GM18907 (cell line): ENCODE measurements at regions not wholly inside any gene's neighbourhood (a gene's known extent, or its start where the extent isn't known, plus 50 kb on each side); places are given as distances from the start of the nearest gene placed in this dataset.
"Not testable (repeated sequence)": the region's sequence is repeated elsewhere in the genome, so short reads cannot be mapped to it uniquely, and the experiment has no call there.

Experiments
- ATAC-seq: cut with Tn5 transposase; IDR thresholded peaks from one replicate; pipeline ENCODE4 v1.9.1; 2021; ENCODE audit warnings: mild to moderate bottlenecking, moderate library complexity; ENCODE audit not compliant: unreplicated experiment

DNA sequence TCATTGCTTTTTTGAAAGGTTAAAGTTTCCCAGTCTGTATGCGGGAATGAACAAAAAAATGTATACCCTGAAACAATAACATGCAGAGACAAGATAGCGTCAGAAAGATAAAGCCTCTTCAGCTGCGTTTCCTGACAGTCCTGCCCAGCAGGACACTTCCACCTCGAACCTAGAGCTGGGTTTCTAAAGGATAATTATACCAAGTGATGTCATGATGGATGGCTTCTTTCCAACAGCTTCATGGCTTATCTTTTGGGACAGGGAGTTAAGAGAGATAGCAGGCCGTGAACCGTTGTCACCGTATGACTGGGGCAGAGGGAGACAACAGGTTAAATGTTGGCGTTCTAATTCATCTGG is 267.6 kb upstream of the SGK1 start:
- ATAC-seq: no peak

DNA sequence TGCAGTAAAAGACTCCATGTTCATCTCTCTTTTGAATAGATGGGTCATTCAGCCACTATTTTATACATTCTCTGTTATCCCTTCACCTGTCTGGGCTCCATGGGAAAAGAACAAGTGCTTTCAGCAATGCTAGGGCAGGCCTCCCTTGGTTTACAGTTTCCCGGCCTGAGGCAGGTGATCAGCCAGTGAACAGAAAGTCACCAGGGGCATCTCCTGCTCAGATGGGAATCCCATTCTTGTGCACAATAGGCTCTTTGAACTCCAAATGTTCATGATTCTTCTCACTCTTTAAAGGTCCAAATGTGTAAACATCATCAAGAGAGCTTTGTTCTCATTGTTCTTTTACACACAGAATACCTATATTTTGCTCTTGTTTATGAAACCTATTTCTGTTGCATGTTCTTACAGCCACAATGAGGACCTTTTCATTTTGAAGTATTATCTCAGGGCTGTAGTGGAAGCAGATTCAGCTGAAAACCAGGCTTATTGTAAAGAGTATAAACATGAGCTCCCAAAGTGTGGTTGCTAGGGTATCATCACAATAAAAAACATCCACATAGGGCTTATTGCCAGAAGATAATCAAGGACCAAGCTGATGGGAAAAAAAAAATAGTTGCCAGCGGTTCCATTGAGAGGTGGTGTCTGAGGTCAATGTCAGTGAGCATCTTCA is 267.1 kb upstream of the SGK1 start:
- no peak for ATAC-seq

DNA sequence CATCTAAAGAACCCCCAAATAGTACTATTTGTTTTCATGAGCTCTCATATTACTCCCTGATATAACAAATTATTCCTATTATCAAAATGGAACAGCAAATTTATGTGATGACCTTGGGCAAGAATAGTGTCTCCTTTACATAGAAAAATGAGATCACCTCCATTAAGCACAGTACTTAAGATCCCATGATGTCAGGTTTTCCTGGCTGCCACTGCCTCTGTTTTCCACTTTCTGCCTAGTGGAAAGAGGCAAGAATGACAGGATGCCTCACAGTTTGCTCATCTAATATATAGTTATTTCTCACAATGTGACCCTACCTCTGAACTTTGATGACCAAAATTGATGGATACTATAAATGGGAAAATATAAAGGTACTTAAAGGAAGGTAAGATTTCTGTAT is 260.1 kb upstream of the SGK1 start:
- ATAC-seq: no peak

DNA sequence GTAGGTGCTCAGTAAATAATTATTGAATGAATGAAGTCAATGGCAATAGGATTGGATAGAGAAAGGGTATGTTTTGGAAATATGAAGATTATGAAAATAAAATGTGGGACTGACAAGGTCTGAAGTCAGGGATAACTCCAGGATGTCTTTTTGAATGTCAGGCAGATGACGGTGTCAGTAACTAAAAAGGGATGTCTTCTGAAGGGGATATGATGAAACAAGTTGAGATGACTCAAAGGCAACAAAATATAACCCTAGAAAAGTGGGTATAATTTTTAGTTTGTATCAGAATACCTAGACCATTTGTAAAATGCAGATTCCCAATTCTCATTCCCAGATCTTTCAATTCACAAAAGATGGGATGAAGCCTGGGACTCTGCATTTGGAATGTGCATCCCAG is 257.3 kb upstream of the SGK1 start:
- ATAC-seq: no peak

DNA sequence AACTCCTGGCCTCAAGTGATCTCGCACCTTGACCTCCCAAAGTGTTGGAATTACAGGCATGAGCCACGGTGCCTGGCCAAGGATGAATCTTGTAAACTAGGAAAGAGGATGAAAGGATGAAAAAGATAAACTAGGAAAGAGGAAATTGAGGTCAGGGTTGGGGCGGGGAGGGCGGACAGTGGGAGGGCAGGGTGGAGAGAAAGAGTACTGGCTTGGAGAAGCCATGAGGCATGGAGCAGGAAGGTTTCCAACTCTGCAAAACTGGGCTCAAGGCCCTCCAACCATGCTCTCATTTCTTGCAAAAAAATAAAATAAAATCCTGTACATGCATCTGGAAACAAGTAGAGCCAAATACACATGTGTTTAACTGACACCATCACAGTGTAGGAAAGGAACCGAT is 256.6 kb upstream of the SGK1 start:
- ATAC-seq: no peak

DNA sequence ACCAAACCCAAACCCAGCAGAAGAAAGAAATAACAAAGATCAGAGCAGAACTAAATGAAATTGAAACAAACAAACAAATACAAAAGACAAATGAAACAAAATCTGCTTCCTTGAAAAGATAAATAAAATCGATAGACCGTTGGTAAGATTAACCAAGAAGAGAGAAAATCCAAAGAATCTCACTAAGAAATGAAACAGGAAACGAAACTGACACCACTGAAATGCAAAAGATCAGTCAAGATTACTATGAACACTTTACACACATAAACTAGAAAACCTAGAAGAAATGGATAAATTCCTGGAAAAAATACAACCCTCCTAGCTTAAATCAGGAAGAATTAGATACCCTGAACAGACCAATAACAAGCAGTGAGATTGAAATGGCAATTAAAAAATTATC is 252.1 kb upstream of the SGK1 start:
- not testable (repeated sequence) for ATAC-seq

DNA sequence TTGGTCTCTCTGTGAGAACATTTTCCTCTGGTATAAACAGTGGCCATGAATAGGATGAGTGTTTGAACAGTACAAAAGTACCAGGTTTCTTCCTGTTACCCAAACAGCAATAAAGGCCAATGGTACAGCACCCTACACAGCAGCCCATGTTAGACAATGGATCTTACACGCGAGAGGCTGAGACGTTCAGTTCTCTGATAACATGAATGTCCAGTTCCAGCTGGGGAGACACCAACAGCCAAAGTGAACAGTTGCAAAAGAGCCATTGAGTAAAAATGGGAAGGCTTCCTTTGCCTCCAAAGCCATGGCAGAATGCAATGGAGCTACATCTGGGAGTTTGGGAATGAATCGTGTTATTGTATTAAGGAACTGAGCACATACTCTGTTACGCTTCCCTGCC is 246.8 kb upstream of the SGK1 start:
- no peak for ATAC-seq

DNA sequence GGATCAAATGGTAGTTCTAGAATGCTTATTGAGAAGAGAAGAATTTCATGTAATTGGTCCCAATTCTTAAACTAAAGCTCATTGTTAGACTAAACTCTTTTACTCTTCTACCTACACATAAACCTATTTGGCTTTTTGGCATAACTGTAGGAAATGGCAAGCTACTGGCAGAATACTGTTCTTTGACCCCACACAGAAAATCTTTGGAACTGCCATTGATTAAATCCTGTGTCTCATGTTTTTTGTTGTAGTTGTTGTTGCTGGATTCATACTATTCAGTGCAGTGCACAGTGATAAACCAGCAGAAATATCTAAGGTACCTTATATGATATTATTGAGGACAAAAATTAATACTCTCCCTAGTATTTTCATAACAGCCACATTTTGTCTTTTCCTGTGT is 242.1 kb upstream of the SGK1 start:
- ATAC-seq: no peak

DNA sequence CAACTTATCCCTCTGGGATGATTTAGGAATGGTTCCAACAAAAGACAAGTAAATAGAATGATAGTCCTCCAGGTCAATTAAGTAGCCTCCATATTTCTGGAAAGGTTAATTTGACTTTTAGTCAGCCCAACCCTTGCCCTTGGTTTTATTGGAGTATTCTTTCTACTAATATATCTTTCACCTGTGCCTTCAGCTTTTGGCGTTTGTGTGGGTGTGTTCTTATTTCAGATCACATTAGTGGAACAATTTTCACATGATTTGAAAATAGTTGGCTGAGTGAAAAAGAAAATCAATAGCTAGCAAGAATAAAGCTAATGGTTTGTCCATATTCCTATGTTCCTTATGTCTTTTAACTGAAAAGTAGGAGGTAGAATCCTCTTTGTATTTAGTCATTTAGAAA is 239.6 kb upstream of the SGK1 start:
- no peak for ATAC-seq

DNA sequence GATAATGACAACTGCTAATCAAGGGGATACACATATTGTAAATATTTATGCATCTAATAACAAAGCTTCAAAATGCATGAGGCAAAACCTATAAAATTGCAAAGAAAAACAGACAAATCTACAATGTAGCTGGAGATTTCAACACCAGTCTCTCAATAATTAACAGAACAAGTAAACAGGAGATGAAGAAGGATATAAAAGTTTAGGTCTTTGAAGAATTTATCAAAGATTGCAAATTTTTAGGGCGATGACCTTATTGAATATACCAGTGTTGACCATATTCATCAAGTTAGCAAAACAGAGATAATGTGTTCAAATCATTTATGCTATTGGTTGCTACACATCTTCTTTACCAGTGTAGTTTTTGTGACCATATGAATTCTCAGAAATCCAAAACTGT is 237.8 kb upstream of the SGK1 start:
- no peak for ATAC-seq

DNA sequence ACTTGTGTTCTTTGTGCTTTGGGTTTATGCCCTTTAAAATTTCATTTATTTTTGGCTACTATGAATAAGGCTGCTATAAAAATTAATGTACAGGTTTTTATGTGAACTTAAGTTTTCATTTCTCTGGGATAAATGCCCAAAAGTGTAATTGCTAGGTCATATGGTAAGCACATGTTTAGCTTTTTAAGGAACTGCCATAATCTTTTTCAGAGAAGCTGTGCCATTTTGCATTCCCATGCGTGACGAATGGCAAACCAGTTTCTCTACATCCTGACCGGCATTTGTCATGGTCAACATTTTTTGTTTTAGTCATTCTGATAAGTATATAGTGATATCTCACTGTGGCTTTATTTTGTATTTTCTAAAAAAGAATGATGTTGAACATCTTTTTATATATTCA is 236.0 kb upstream of the SGK1 start:
- ATAC-seq: no peak

DNA sequence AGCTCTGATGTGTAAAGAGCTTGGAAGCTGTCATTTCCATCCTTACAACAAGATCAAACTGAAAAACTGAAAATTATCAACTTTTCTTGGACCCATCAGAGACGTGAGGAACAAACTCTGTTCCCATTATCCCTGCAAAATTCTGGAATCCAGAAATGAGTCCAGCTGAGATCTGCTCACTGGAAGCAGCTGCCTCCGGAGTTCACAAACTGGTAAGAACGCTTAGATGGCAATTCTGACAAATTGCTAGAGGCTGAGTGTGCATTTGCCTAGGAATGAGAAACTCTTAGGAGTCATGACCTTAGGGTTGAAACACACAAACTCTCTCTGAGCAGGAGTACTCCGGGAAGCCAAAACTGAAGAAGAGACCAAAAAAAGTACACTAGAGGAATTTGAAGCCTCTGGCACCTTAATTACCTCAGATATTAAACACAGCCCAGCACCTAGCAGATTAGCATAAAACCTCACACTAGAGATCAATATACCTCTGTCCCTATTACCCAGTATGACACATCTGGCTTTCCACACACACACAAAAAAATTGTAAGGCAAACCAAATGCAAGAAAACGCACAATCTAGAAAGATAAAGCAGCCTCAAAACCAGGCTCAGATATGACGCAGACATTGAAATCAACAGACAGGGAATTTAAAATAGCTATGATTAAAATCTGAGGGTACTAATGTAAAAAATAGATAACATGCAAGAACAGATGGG is 233.5 kb upstream of the SGK1 start:
- ATAC-seq: no peak

DNA sequence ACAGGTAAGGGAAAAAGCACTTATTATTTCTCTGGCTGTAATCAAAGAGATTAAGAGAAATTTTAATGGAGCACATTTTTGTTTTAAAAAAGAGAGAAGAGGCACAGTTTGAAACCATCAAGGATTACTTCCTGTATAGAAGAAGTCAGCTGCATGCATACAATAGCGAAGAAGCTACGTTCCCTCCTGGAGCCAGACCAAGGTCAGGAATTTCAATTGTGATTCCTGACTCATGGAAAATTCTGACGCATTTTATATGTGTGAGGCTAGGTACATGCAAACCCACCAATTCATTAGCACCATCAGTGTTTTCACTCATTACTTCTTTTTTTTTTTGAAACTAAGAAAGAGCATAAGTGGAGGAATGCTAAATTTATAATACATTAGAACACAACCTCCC is 232.7 kb upstream of the SGK1 start:
- no peak for ATAC-seq

DNA sequence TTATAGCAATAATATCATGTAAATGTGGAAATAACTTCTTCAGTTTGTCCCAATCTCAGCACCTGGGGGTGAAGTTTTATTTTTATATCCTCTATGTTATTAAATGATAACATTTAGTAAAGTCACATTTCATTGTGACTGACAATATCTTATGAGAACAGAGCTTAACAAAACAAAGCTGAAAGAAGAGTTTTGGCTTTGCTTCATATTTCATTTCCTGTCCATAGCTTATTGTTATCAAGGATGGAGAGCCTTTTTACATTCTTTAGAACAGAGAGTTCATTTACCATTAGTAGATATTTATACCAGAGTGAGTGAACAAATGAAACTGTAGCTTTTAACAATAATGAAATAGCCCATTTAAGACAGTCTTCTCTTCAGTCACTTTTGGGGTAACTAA is 231.9 kb upstream of the SGK1 start:
- no peak for ATAC-seq

DNA sequence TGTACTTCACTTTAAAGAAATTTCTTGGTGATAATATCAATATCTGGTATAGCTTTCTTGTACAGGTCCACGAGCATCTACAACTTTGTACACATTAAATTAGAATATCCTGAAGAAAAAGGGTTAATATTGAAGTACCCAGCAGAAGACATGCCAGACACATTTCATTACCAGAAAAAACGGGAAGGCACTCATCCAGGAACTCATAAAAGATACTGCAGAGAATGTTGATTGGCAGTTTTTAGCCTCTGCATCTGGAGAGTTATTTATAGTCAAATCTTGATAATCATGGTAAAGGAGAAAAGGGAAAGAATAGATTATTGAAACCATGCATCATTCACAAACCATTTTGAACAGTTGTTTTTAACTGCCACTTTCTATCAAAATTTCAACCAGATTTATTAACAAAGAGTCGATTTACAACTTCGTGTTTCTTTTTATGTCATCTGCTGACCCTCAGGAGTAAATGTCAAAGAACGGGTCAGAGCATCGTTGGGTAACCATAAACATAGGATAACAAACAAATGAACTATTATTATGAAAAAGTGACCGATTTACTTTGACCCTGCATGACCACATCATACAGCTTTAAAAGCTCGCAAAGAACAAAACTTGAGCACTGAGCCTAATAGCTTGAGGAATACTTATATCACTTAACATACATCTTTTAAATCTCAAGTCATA is 229.2 kb upstream of the SGK1 start:
- no peak for ATAC-seq

DNA sequence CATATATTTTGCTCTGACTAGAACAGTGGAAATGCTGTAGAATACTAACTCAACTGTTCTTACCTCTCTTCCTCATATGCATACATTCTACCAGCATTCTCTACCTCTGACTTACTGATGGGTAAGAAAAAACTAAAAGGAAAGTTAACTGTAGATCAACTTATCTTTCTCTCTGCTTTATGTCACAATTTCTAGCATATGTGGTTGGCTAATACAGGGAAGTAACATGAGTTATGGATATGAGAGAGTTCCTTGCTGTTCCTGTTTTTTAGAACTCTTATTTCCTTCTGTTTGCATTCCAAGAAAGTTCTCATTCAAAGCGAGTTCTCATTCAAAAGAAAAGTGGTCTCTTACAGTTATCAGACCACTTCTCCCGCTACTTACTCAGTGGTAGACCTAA is 226.8 kb upstream of the SGK1 start:
- ATAC-seq: no peak

DNA sequence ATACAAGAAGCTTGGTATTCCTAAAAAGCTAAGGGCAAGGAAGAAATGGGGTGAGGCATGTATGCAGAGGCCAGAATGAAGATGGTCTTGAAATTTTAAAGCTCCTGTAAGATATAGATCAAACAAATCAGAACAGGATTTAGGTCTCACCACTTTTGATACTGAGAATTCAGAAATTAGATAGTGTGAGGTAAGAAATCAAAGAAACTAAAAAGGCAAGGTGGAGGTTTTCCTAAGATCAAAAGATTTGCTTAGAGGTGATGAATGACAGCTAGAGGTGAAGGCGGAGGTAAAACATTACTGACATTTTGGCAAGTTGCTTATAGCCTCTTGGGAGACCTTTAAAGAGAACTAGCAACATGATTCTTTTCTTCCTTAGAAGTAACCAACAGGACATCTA is 225.2 kb upstream of the SGK1 start:
- ATAC-seq: no peak

DNA sequence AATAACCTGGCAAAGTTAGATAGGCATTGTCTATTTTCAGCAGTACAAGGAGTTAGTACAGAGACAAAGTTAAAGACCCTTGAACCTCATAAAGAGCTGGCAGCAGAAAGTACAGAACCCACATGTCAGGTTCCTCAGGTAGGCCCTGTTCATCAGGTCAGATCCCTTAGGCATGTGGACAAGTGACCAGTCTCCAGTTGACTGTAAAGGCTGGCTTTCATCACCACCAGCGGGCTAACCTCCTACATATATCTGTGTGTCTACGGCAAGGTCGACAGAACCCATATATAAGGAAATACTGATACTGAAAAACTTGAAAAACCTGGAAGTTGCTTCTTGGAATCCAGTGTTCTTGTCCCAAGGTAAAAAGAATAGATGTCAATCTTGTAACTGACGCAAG is 223.1 kb upstream of the SGK1 start:
- ATAC-seq: no peak

DNA sequence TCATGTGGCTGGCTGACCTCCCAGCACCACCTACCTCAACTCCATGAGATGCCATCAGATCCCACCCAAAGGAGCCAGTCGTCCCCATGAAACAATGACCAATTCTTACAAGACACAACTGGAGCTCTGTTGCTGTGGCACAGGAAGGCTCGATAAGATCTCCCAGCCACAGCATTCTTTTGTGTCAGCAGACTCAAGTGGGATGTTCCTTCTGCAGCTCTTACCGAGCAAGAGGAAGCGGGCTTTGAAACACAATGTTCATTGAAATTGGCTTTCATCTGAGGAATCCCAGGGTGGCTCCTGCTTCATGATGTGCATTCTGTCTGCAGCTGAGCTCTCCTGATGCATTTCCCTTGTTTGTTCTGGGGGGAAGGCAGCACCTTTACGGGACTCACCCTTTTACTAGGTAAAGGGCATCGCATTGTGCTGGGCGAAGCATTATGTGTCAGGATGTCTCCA is 222.0 kb upstream of the SGK1 start:
- no peak for ATAC-seq

DNA sequence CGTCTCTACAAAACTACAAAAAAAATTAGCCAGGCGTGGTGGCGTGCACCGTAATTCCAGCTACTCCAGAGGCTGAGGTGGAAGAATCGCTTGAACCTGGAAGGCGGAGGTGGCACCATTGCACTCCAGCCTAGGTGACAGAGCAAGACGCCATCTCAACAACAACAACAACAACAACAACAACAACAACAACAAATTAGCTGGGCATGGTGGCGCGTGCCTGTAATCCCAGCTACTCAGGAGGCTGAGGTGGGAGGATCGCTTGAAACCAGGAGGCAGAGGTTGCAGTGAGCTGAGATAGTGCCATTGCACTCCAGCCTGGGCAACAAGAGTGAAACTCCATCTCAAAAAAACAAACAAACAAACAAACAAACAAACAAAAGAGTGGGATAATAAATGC is 219.9 kb upstream of the SGK1 start:
- not testable (repeated sequence) for ATAC-seq

DNA sequence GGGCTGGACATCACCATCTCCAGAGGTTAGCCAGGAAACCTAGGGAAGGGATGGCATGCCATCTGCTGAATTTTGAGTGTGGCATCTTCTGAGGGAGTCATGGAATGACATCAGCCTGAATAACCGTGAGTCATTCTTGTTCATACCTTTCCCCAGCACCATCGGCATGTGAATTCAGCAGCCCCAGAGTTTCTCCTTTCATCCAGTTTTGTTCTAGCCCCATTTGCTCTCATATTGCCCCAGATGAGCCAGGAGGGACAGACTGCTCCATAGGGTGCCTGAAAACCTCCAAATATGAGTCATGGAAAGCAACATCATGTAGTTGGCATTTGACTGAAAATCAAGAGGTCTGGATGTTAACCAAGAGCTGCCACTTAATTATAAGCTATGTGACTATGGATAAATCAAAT is 219.2 kb upstream of the SGK1 start:
- no peak for ATAC-seq

DNA sequence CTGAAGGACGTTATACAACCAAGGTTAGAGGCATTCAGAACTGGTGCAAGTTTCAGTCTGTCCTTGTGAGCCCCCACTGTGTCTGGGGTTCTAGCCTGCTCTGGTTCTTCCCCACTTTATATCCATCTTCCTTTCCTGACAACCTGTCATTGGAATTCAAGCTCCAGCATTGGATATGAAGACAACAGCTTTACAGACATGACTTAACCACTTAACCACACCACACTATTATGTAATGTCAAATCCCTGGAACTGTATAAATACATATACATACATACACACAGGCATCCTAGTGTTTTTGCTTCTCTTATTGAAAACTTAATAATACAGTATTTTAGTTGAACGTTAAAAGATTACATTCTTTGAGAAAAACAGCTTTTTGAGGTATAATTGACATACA is 217.9 kb upstream of the SGK1 start:
- ATAC-seq: no peak
